ENCODE measurements at regions not wholly inside any gene's neighbourhood (a gene's known extent, or its start where the extent isn't known, plus 50 kb on each side); places are given as distances from the start of the nearest gene placed in this dataset.

DNA sequence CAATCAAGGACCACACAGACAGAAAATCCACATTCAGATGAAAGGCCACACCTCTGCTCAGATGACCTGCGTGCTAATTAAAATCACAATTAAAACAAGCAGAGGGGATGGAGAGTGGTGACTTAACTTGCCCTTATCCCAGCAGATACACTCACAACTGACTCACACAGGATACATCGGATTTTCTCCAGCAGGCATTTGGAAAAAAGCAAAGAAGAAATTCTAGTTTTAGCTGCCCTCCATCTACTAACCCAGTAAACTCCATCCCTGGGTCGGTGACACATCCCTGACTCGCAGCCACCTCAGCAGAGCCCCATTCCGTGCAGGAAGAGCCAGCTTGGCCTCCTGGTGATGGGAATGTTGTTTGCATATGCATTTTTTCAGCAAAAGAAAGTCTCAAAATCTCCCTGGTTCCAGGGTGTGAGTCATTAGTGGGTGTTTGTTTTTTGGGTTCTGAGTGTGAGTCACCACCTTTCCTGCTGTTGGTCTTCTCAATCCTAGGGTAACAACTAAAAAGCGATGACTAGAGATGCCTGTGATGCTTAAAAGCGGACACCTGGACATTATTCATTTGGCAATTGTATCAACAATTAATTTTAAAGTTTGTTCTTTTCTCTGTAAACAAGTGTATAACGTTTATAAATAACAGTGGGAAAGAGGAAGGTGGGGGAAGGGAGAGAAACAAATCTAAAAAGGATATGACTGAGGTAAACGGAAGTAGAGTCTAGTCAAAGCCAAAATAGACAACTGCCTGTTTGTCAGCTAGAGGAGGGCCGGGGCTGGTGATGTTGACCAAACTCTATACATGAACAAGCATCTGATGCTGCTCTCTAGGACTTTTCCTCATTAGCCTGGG is 49.8 kb upstream of the SLC4A7 start (continued):
- TF ChIP-seq, protein P1, sequence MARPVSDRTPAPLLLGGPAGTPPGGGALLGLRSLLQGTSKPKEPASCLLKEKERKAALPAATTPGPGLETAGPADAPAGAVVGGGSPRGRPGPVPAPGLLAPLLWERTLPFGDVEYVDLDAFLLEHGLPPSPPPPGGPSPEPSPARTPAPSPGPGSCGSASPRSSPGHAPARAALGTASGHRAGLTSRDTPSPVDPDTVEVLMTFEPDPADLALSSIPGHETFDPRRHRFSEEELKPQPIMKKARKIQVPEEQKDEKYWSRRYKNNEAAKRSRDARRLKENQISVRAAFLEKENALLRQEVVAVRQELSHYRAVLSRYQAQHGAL (CRISPR knock-in tag; IDR thresholded peaks at IDR 0.05; ENCODE audit: not compliant biosample characterization): no peak
- no peak for TF ChIP-seq AGO1 (IDR thresholded peaks at IDR 0.05; ENCODE audit: low read depth, low read length, poor library complexity, severe bottlenecking)
- no peak for TF ChIP-seq ZFP90 (CRISPR knock-in tag; IDR thresholded peaks at IDR 0.05; ENCODE audit: borderline replicate concordance)
- no peak for TF ChIP-seq ELF4 (CRISPR knock-in tag; IDR thresholded peaks at IDR 0.05; ENCODE audit: borderline replicate concordance)
- TF ChIP-seq ZNF281 (CRISPR knock-in tag; IDR thresholded peaks at IDR 0.05; ENCODE audit: borderline replicate concordance): peak; percentile 47; the same call in 1 of the 2 replicates
- 0 out of 2 replicates have a peak, but pooled peaks have one; percentile 55 for TF ChIP-seq ZNF337 (CRISPR knock-in tag; IDR thresholded peaks at IDR 0.05; ENCODE audit: borderline replicate concordance, low read depth)
- TF ChIP-seq MAFK (conservative IDR thresholded peaks at IDR 0.05 in 1 of 2, IDR thresholded peaks at IDR 0.05 in 1 of 2; ENCODE audit: low read length in 2 of 2): peak; percentile 52 to 61; a peak in 3 of 4 replicates
- TF ChIP-seq SMC3 (IDR thresholded peaks at IDR 0.05; ENCODE audit: low read length): peak; percentile 42
- TF ChIP-seq, protein P2, sequence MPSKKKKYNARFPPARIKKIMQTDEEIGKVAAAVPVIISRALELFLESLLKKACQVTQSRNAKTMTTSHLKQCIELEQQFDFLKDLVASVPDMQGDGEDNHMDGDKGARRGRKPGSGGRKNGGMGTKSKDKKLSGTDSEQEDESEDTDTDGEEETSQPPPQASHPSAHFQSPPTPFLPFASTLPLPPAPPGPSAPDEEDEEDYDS (CRISPR knock-in tag; IDR thresholded peaks at IDR 0.05): no peak
- TF ChIP-seq, protein P3, sequence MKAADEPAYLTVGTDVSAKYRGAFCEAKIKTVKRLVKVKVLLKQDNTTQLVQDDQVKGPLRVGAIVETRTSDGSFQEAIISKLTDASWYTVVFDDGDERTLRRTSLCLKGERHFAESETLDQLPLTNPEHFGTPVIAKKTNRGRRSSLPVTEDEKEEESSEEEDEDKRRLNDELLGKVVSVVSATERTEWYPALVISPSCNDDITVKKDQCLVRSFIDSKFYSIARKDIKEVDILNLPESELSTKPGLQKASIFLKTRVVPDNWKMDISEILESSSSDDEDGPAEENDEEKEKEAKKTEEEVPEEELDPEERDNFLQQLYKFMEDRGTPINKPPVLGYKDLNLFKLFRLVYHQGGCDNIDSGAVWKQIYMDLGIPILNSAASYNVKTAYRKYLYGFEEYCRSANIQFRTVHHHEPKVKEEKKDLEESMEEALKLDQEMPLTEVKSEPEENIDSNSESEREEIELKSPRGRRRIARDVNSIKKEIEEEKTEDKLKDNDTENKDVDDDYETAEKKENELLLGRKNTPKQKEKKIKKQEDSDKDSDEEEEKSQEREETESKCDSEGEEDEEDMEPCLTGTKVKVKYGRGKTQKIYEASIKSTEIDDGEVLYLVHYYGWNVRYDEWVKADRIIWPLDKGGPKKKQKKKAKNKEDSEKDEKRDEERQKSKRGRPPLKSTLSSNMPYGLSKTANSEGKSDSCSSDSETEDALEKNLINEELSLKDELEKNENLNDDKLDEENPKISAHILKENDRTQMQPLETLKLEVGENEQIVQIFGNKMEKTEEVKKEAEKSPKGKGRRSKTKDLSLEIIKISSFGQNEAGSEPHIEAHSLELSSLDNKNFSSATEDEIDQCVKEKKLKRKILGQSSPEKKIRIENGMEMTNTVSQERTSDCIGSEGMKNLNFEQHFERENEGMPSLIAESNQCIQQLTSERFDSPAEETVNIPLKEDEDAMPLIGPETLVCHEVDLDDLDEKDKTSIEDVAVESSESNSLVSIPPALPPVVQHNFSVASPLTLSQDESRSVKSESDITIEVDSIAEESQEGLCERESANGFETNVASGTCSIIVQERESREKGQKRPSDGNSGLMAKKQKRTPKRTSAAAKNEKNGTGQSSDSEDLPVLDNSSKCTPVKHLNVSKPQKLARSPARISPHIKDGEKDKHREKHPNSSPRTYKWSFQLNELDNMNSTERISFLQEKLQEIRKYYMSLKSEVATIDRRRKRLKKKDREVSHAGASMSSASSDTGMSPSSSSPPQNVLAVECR (CRISPR knock-in tag; IDR thresholded peaks at IDR 0.05; ENCODE audit: borderline replicate concordance): no peak
- TF ChIP-seq MXD3 (CRISPR knock-in tag; IDR thresholded peaks at IDR 0.05): no peak
- no peak for TF ChIP-seq PHF20 (CRISPR knock-in tag; IDR thresholded peaks at IDR 0.05)
- TF ChIP-seq NCOA2 (CRISPR knock-in tag; IDR thresholded peaks at IDR 0.05): no peak
- TF ChIP-seq HOXA5 (CRISPR knock-in tag; IDR thresholded peaks at IDR 0.05): no peak
- no peak for TF ChIP-seq HMGA1 (CRISPR knock-in tag; conservative IDR thresholded peaks at IDR 0.05)
- TF ChIP-seq, protein P4, sequence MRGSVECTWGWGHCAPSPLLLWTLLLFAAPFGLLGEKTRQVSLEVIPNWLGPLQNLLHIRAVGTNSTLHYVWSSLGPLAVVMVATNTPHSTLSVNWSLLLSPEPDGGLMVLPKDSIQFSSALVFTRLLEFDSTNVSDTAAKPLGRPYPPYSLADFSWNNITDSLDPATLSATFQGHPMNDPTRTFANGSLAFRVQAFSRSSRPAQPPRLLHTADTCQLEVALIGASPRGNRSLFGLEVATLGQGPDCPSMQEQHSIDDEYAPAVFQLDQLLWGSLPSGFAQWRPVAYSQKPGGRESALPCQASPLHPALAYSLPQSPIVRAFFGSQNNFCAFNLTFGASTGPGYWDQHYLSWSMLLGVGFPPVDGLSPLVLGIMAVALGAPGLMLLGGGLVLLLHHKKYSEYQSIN (CRISPR knock-in tag; IDR thresholded peaks at IDR 0.05; ENCODE audit: borderline replicate concordance): no peak
